ENCODE measurements at regions not wholly inside any gene's neighbourhood (a gene's known extent, or its start where the extent isn't known, plus 50 kb on each side); places are given as distances from the start of the nearest gene placed in this dataset.

DNA sequence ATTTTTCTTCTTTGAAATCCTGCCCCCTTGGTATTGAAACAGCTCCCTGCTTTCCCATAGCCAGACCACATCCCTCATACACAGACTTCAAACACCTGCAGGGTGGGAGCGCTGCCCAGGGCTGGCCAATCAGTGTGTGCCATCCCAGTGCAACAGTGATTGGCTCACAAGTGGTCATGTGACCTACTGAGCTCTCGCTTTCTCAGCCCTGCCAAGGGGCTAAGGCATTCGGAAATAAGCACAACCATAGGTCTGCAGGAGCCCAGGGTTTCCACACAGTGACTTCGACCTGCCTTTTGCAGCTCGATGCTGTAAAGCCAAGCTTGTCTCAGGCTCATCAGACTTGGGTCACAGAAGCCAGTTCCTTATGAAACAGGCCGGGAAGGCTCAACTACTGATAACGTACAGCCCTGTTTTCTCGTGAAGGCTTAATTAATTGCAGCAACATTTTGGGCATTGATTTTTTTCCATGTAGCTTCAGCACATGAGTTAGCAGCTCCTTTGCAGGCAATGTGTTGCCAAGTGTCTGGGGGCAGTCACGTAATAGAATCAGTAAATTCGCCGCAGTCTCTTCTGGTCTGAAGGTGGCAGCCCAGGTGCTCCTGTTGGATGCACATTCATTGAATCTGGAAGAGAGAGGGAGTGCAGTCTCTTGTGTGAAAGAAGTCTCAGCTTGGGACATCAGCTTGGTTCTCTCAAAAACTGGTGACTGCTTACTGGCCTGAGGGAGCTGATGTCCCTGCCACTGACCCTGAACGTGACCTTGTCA lies 1091.8 kb downstream of the AACS start:
- H3K27me3 ChIP-seq (ENCODE audit: insufficient read depth, low read length): no peaks in the 10 kb centered on the region
- H3K9ac ChIP-seq (ENCODE audit: low read length): no peak overlapping the region
- H3K27ac ChIP-seq (ENCODE audit: low read depth, low read length, poor library complexity, severe bottlenecking): no peak overlapping the region
- H4K20me1 ChIP-seq (ENCODE audit: insufficient read depth, low read length): no peaks in the 10 kb centered on the region
- no peaks in the 10 kb centered on the region for H3K4me1 ChIP-seq (ENCODE audit: insufficient read depth, low read length, severe bottlenecking)
- H3K36me3 ChIP-seq (ENCODE audit: insufficient read depth, low read length): no peaks in the 10 kb centered on the region
- no peak overlapping the region for H3K4me3 ChIP-seq (ENCODE audit: low read depth, low read length, poor library complexity, severe bottlenecking)
- no peaks in the 10 kb centered on the region for H3K79me2 ChIP-seq (ENCODE audit: insufficient read depth, low read length)
- TF ChIP-seq, protein P1, sequence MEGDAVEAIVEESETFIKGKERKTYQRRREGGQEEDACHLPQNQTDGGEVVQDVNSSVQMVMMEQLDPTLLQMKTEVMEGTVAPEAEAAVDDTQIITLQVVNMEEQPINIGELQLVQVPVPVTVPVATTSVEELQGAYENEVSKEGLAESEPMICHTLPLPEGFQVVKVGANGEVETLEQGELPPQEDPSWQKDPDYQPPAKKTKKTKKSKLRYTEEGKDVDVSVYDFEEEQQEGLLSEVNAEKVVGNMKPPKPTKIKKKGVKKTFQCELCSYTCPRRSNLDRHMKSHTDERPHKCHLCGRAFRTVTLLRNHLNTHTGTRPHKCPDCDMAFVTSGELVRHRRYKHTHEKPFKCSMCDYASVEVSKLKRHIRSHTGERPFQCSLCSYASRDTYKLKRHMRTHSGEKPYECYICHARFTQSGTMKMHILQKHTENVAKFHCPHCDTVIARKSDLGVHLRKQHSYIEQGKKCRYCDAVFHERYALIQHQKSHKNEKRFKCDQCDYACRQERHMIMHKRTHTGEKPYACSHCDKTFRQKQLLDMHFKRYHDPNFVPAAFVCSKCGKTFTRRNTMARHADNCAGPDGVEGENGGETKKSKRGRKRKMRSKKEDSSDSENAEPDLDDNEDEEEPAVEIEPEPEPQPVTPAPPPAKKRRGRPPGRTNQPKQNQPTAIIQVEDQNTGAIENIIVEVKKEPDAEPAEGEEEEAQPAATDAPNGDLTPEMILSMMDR (IDR thresholded peaks at IDR 0.05; ENCODE audit: low read length): no peak
- no peak for TF ChIP-seq EZH2 (IDR thresholded peaks at IDR 0.05; ENCODE audit: borderline replicate concordance, low read length)
- H3K4me2 ChIP-seq (ENCODE audit: low read length): no peak overlapping the region
- no peaks in the 10 kb centered on the region for H3K9me2 ChIP-seq (ENCODE audit: low read depth, low read length)
- H3F3A ChIP-seq (ENCODE audit: insufficient read depth, low read length): no peaks in the 10 kb centered on the region
- H2AFZ ChIP-seq (ENCODE audit: low read length): no peak overlapping the region
- H3K9me3 ChIP-seq (ENCODE audit: low read length): no peaks in the 10 kb centered on the region

DNA sequence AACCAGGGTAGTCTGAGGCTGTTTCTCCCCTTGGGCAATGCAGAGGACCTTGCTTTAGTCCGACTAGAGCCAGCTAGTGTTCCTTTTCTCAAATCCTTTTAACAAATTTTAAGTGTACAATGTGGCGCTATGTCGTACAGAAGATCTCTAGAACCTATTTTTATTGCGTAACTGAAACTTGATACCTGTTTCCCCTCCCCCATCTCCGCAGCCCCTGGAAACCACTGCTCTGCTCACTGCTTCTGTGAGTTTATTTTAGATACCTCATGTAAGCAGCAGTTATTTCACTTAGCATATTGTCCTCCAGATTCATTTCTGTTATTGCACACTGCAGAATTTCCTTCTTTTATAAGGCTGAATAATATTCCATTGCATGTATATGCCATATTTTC lies 1092.3 kb downstream of the AACS start:
- no peaks in the 10 kb centered on the region for H3K27me3 ChIP-seq (ENCODE audit: insufficient read depth, low read length)
- no peak overlapping the region for H3K4me2 ChIP-seq (ENCODE audit: low read length)
- H3K36me3 ChIP-seq (ENCODE audit: insufficient read depth, low read length): no peaks in the 10 kb centered on the region
- H4K20me1 ChIP-seq (ENCODE audit: insufficient read depth, low read length): no peaks in the 10 kb centered on the region
- H2AFZ ChIP-seq (ENCODE audit: low read length): no peak overlapping the region
- no peak overlapping the region for H3K27ac ChIP-seq (ENCODE audit: low read depth, low read length, poor library complexity, severe bottlenecking)
- H3K9me2 ChIP-seq (ENCODE audit: low read depth, low read length): no peaks in the 10 kb centered on the region
- no peaks in the 10 kb centered on the region for H3F3A ChIP-seq (ENCODE audit: insufficient read depth, low read length)
- no peak overlapping the region for H3K9ac ChIP-seq (ENCODE audit: low read length)
- H3K4me3 ChIP-seq (ENCODE audit: low read depth, low read length, poor library complexity, severe bottlenecking): no peak overlapping the region
- no peaks in the 10 kb centered on the region for H3K4me1 ChIP-seq (ENCODE audit: insufficient read depth, low read length, severe bottlenecking)
- TF ChIP-seq, protein P1 (IDR thresholded peaks at IDR 0.05; ENCODE audit: low read length): no peak
- no peak for TF ChIP-seq EZH2 (IDR thresholded peaks at IDR 0.05; ENCODE audit: borderline replicate concordance, low read length)
- H3K79me2 ChIP-seq (ENCODE audit: insufficient read depth, low read length): no peaks in the 10 kb centered on the region
- no peaks in the 10 kb centered on the region for H3K9me3 ChIP-seq (ENCODE audit: low read length)

DNA sequence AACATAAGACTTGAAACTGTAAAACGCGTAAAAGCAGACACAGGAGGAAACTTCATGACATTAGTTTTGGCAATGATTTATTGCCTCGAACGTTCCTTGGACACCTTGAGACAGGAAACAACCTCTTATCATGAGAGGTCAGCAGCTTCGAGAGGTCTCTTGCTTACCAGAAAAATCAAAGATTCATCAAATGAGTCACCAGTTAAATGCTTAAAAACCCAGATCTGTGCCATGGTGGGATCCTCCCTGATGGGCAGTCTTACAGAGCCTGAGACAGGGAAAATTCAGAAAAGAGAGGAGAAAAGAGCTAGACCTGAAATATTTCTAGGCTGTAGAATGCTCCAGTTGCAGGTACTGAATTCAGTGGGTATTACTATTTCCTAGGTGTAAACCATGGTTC lies 1093.9 kb downstream of the AACS start:
- Histone ChIP-seq H3K4me3 (ENCODE audit: low read depth, low read length, poor library complexity, severe bottlenecking) (no peak overlapping the region), H3K27ac (ENCODE audit: low read depth, low read length, poor library complexity, severe bottlenecking) (no peak overlapping the region), H3K9me2 (ENCODE audit: low read depth, low read length) (no peaks in the 10 kb centered on the region), H3K79me2 (ENCODE audit: insufficient read depth, low read length) (no peaks in the 10 kb centered on the region), H4K20me1 (ENCODE audit: insufficient read depth, low read length) (no peaks in the 10 kb centered on the region), H3K4me1 (ENCODE audit: insufficient read depth, low read length, severe bottlenecking) (no peaks in the 10 kb centered on the region), H3F3A (ENCODE audit: insufficient read depth, low read length) (no peaks in the 10 kb centered on the region), H3K4me2 (ENCODE audit: low read length) (no peak overlapping the region), H3K36me3 (ENCODE audit: insufficient read depth, low read length) (no peaks in the 10 kb centered on the region), H3K9me3 (ENCODE audit: low read length) (no peaks in the 10 kb centered on the region), H3K9ac (ENCODE audit: low read length) (no peak overlapping the region), H2AFZ (ENCODE audit: low read length) (no peak overlapping the region), H3K27me3 (ENCODE audit: insufficient read depth, low read length) (no peaks in the 10 kb centered on the region)
- TF ChIP-seq, protein P1 (IDR thresholded peaks at IDR 0.05; ENCODE audit: low read length): no peak
- no peak for TF ChIP-seq EZH2 (IDR thresholded peaks at IDR 0.05; ENCODE audit: borderline replicate concordance, low read length)
